ENCODE measurements at regions not wholly inside any gene's neighbourhood (a gene's known extent, or its start where the extent isn't known, plus 50 kb on each side); places are given as distances from the start of the nearest gene placed in this dataset.

DNA sequence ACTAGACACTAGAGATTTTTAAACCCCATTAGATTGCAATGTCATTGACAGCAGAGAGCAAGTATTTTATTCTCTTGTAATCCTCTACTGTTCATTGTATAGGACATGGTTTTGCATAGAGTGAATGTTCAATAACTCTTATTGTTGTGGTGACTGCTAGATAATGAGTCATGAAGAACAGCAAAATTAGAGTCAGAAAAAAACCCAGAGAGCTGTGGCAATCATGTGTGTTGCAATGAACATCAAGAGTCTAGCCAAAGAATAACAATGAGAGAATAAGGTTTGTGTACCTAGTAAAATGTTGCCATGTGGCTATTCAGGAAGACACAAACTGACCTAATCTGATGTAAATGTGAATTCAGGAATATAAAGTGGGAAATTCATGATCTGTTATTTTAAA is 684.0 kb downstream of the DSC3 start:
- TF ChIP-seq EZH2 (IDR thresholded peaks at IDR 0.05; ENCODE audit: borderline replicate concordance, low read depth, low read length, poor library complexity, severe bottlenecking) = no peak
- TF ChIP-seq, protein P1, sequence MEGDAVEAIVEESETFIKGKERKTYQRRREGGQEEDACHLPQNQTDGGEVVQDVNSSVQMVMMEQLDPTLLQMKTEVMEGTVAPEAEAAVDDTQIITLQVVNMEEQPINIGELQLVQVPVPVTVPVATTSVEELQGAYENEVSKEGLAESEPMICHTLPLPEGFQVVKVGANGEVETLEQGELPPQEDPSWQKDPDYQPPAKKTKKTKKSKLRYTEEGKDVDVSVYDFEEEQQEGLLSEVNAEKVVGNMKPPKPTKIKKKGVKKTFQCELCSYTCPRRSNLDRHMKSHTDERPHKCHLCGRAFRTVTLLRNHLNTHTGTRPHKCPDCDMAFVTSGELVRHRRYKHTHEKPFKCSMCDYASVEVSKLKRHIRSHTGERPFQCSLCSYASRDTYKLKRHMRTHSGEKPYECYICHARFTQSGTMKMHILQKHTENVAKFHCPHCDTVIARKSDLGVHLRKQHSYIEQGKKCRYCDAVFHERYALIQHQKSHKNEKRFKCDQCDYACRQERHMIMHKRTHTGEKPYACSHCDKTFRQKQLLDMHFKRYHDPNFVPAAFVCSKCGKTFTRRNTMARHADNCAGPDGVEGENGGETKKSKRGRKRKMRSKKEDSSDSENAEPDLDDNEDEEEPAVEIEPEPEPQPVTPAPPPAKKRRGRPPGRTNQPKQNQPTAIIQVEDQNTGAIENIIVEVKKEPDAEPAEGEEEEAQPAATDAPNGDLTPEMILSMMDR (conservative IDR thresholded peaks at IDR 0.05; ENCODE audit: low read depth, low read length) = no peak

Data from A673 (cell line).